NCI-H526 (cell line): ENCODE measurements at regions not wholly inside any gene's neighbourhood (a gene's known extent, or its start where the extent isn't known, plus 50 kb on each side); places are given as distances from the start of the nearest gene placed in this dataset.

Experiments
- DNase-seq, 2 experiments: peaks; one replicate each; lab custom pipeline; 2025; lab: John Stamatoyannopoulos, UW

GRCh38 chr7:25314731-25315267 is 86.5 kb upstream of the NPVF start:
- DNase-seq: no peak

GRCh38 chr7:25316366-25316765 is 88.1 kb upstream of the NPVF start:
- DNase-seq: no peak

- peak in 1 of 2 experiments; percentile 37 for DNase-seq
These were observed 89.8 kb upstream of the NPVF start for GRCh38 chr7:25318047-25318446.

DNA sequence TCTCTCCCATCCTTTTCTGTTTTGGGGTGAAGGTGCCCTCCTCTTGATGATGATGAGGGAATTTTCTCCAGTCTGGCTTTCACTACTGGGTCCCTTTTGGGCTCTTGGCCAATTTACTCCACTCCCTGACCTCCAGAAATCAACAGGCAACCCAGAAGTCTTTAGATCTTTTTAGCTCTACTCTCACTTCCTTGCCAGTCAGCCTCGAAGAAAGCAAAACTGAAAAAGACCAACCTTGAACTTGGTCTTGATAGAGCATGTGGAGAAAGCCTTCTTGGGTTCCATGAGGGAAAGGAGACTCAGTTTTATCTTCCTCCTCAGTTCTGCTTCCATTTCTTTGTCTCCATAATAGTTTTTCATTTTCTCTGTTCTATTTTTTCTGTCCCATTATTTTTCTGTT is 91.4 kb upstream of the NPVF start:
- DNase-seq: no peak

GRCh38 chr7:25320791-25321190 is 92.5 kb upstream of the NPVF start:
- DNase-seq: no peak

GRCh38 chr7:25321424-25321823 is 93.1 kb upstream of the NPVF start:
- no peak for DNase-seq

DNA sequence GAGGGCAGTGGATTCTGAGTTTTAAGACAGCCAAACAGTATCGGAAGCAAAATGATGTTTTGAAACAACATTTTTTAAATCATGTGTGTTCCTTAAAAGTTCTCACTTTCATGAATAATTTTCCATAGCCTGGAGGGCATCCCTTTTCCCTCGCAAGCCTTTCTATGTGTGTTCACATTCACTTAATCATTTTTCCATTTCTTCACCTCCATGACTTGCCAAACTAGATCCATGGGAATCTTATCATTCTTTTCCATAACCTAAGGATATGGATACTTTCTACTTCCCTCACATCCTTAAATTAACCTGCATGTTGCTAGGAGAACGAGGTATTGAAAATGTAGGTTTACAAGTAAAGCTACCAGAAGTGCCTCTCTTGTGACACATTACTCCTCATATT is 94.2 kb upstream of the NPVF start:
- DNase-seq: no peak

- no peak for DNase-seq
These were observed 97.0 kb upstream of the NPVF start for GRCh38 chr7:25325186-25325757.

- no peak for DNase-seq
These were observed 98.3 kb upstream of the NPVF start for GRCh38 chr7:25326501-25327156.

DNA sequence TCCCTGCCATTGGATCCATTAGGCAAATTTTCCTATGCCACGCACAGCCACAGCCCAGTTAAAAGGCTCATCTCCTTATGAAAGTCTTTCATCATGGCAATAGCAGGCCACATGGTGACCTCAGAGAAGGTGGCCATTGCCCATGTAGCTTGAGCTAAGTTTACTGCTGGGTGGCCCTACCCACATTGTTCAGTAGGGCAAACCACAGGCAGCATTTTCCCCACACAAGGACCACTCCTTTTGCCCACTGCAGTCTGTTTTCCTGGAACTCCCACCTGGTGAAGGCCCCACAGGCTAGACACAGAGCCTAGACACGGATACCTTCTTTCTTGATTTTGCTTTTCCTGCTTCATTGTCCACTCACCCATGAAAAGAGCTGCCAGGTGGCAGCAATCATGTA is 101.5 kb upstream of the NPVF start:
- peak; percentile 12 to 21 for DNase-seq

DNA sequence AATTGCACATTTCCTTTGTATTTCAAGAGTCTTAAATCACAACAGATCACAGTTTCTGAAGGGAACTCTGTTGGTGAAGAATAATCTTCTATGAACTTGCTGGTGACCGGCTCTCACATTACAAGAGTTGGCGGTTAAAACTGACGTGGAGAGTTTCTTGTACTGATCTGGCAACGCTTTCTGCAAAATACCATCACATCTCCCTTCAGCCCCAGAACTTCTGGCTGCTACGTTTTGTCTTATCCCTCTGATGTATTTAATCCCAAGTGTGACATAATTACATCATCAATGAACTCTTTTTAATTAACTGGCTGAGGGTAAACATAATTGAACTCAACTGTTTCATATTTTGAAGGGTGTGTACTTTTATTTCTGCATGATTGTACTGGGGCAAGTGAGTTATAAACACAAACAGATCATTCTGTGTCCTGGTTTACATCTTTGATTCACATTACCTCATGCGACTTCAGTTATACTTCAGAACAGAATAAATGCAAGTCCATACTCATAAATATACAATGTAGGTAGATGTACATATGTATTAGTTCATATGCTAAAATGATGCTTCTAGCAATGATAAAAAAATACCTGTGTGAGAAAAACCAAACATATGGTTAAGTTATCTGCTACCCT is 105.1 kb upstream of the NPVF start:
- no peak for DNase-seq

- DNase-seq: no peak
These were observed 119.2 kb upstream of the NPVF start for GRCh38 chr7:25347360-25348066.

GRCh38 chr7:25348104-25348503 is 119.8 kb upstream of the NPVF start:
- DNase-seq: no peak

DNA sequence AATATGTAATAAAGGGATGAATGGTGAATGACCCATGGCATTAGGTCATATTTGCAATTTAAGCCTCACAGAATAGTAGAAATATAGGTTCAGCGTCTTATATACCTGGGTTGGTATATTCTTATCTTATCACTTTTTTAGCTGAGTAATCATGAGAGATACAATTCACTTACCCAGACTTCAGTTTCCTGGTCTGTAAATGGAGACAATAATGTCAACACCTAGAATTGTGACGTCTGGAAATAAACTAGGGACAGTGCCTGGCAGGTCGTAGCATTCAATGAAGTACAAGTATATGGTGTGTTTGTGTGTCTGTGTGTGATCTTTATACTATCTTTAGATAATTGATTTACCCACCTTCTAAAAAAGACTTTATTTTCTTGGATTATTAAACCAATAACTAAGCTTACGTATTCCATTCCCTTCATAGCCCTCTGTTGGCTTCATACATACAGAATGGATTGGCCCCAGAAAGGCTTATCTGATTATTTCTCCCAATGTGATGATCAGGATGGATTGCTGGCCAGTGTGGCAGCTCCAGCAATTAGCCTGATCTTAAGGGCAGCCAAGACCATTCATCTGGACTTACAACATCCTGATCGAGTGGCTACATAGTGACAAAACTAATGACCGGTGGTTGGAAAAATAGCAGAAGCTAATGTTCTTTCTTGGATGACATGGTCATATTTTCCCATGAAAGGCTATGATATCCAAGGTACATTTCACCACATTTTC is 121.2 kb upstream of the NPVF start:
- DNase-seq: no peak

- DNase-seq: no peak
These were observed 121.8 kb upstream of the NPVF start for GRCh38 chr7:25350041-25350440.

GRCh38 chr7:25351761-25352160 is 123.5 kb upstream of the NPVF start:
- DNase-seq: no peak

DNA sequence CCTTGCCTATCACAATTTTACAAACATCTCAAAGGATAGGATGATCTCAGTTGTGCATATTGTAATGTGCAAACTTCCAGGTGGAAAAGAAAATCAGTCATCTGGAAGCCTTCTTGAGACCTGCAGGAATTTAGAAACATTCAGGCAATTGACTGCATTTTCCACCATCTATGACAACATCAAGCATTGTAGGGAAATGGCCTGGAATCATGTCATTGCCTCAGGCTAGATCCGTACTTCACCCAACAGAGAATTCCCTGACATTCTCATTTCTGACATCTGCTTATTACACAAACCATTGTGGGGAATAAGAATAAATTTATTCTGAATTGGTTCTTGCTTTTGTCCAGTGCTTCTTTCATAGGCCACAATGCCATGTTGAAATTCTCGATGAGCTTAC is 124.9 kb upstream of the NPVF start:
- no peak for DNase-seq

DNA sequence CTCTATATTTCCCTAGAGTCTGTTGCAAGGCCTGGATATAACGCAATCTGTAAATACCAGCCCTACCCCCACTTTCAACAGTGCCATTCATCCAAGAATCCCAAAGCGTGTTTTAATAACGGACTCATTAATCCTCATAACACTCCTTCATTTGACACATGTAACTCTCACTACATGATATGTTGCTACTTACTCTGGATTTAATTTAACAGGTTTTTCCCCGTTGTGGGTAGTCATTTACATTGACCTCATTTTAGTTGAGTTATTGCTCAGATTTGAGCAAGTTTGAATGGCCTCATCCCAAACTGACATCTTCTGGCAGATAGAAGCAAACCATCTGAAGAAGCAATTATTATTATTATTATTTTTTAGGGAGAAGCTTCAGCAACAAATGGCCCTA is 125.4 kb upstream of the NPVF start:
- no peak for DNase-seq

DNA sequence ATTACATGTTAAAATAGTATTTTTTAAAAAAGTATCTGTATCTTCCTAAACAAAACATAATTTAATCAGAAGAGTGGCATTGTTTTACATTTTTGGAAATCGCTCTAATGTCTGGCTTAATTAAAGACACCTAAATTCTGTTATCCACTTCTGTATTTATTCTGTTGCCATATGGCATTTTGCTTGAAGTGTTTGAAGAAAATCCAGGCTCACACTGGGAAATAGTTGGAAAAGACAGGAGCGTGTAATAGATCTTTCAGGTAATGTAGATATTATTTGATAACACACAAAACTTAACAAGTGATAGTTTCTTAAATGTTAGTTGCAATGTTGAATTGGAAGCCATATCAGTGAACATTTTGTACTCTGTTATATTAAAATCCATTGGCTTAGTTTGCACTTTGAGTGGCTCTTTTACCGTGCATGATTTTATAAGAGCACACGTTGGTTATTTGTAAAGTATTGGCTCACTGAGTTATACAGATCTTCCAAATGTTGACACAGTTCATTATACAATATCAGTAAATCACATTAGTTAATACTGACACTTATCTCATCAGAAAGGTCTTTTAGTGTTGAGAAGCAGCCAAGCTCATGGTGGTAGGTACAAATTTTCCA is 128.4 kb upstream of the NPVF start:
- no peak for DNase-seq

DNA sequence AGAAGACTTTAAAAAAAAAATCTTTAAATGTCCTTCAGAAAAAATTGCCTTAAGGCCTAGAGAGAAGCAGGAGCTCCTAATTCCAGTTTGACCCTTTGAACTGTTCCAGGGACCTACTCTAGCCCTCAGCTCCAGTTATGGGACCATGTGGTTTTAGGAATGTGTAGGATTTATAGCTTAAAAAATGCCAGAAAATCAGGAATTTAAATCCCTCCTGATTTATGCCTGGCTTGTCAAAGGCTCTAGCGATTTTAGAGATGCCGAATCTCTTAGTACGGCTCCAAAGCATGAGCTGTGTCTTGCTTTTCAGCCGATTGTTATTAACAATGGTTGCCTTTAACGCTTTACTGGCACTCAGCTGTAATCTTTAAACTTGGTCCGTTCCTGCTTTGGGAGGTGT is 130.6 kb upstream of the NPVF start:
- DNase-seq: no peak

- peak; percentile 52 to 65 for DNase-seq
These were observed 131.3 kb upstream of the NPVF start for GRCh38 chr7:25359471-25360059.
